Tibial nerve (tissue), 4 donors: ENCODE measurements at regions not wholly inside any gene's neighbourhood (a gene's known extent, or its start where the extent isn't known, plus 50 kb on each side); places are given as distances from the start of the nearest gene placed in this dataset.

ENCODE experiments used
- CTCF ChIP-seq, 5 experiments: fragments of 200-600 bp in 3 of 5; fragments of 450-650 bp in 2 of 5; sonication (generic) in 3 of 5; IDR thresholded peaks; one replicate each; pipeline ENCODE4 v1.5.1; 2016 to 2019; ENCODE audit warnings: antibody characterized with exemption in 5 of 5, mild to moderate bottlenecking in 3 of 5, moderate library complexity in 2 of 5
- EP300 ChIP-seq, 2 donors: sonication (generic); formaldehyde crosslinking; IDR thresholded peaks; one replicate each; pipeline ENCODE4 v1.6.1; 2017; ENCODE audit warnings: antibody characterized with exemption in 2 of 2, mild to moderate bottlenecking in 1 of 2
- POLR2A ChIP-seq, 2 donors: fragments of 450-650 bp; IDR thresholded peaks; one replicate each; pipeline ENCODE4 v1.6.1; 2017; ENCODE audit warnings: antibody characterized with exemption in 2 of 2, mild to moderate bottlenecking in 2 of 2, moderate library complexity in 2 of 2

GRCh38 chr11:106497321-106497720 is 419.9 kb downstream of the AASDHPPT start:
- TF ChIP-seq CTCF (IDR thresholded peaks at IDR 0.05) (no peak), POLR2A (IDR thresholded peaks at IDR 0.05) (no peak), EP300 (IDR thresholded peaks at IDR 0.05) (no peak)
